Suprapubic skin (tissue), 3 donors: ENCODE measurements at regions not wholly inside any gene's neighbourhood (a gene's known extent, or its start where the extent isn't known, plus 50 kb on each side); places are given as distances from the start of the nearest gene placed in this dataset.

Source experiments
- CTCF ChIP-seq, 2 donors: fragments of 200-600 bp in 1 of 2; fragments of 450-650 bp in 1 of 2; sonication (generic) in 1 of 2; IDR thresholded peaks; one replicate each; pipeline ENCODE4 v1.5.1; 2016 to 2019; ENCODE audit warnings: antibody characterized with exemption in 2 of 2, mild to moderate bottlenecking in 1 of 2, moderate library complexity in 1 of 2
- POLR2AphosphoS5 ChIP-seq, 3 donors: sonication (generic); formaldehyde crosslinking; IDR thresholded peaks; one replicate each; pipeline ENCODE4 v1.6.1; 2017; ENCODE audit warnings: antibody characterized with exemption in 3 of 3

- TF ChIP-seq CTCF (IDR thresholded peaks at IDR 0.05) (no peak), POLR2AphosphoS5 (IDR thresholded peaks at IDR 0.05) (no peak)
Measured at GRCh38 chr2:176865336-176865735, 347.3 kb upstream of the HNRNPA3 start.
